ENCODE measurements at regions not wholly inside any gene's neighbourhood (a gene's known extent, or its start where the extent isn't known, plus 50 kb on each side); places are given as distances from the start of the nearest gene placed in this dataset.

DNA sequence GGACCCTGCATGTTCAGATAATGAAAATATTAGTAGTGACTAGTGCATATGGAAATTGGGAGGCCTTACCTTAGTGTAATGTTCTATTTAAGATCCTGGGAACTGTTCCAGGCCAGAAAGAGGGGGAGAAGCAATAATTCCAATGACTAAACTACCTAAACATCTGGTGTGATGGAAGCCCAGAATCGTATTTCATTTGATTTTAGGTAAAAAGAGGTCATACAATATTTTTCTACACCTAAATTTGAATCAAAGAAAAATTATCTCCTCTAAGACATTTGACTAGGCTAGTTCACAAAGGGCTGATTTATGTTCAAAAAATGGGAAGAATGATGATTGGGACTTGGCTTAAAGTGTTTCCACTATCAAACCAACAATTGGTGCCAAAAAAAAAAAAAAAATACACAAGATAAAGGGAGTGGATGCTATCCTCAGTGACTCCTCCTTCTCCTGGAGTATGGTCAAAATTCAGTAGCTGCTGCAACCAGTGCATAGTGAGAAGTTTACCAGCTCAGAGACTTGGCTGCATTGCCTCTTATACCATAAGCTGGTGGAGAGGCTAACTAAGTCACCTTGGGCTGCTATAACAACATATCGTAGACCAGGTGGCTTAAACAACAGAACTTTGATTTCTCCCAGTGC lies 1038.3 kb upstream of the ACVR2A start:
- H3K27ac Mint-ChIP-seq = peak overlapping the region in 2 of 3 experiments; percentile 43 to 58
- H3K4me3 Mint-ChIP-seq = no peak overlapping the region
- H3K9me3 Mint-ChIP-seq = peaks cover 17% of the 10 kb centered on the region
- TF ChIP-seq, protein P1, sequence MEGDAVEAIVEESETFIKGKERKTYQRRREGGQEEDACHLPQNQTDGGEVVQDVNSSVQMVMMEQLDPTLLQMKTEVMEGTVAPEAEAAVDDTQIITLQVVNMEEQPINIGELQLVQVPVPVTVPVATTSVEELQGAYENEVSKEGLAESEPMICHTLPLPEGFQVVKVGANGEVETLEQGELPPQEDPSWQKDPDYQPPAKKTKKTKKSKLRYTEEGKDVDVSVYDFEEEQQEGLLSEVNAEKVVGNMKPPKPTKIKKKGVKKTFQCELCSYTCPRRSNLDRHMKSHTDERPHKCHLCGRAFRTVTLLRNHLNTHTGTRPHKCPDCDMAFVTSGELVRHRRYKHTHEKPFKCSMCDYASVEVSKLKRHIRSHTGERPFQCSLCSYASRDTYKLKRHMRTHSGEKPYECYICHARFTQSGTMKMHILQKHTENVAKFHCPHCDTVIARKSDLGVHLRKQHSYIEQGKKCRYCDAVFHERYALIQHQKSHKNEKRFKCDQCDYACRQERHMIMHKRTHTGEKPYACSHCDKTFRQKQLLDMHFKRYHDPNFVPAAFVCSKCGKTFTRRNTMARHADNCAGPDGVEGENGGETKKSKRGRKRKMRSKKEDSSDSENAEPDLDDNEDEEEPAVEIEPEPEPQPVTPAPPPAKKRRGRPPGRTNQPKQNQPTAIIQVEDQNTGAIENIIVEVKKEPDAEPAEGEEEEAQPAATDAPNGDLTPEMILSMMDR (IDR thresholded peaks at IDR 0.05; ENCODE audit: unreplicated experiment in 3 of 3) = no peak
- H3K4me1 Mint-ChIP-seq = peaks cover 22% of the 10 kb centered on the region
- H3K27me3 Mint-ChIP-seq (ENCODE audit: low read depth) = peaks cover 3% of the 10 kb centered on the region
- no peaks in the 10 kb centered on the region for H3K36me3 Mint-ChIP-seq (ENCODE audit: low read depth)

- H3K27ac Mint-ChIP-seq = no peak overlapping the region
- H3K27me3 Mint-ChIP-seq (ENCODE audit: low read depth) = peaks cover 3% of the 10 kb centered on the region
- peaks cover 22% of the 10 kb centered on the region for H3K4me1 Mint-ChIP-seq
- TF ChIP-seq, protein P1 (IDR thresholded peaks at IDR 0.05; ENCODE audit: unreplicated experiment in 3 of 3) = no peak
- H3K36me3 Mint-ChIP-seq (ENCODE audit: low read depth) = no peaks in the 10 kb centered on the region
- H3K9me3 Mint-ChIP-seq = peaks cover 6% of the 10 kb centered on the region
- H3K4me3 Mint-ChIP-seq = no peak overlapping the region
Observed at GRCh38 chr2:146804288-146804687, 1040.5 kb upstream of the ACVR2A start.

DNA sequence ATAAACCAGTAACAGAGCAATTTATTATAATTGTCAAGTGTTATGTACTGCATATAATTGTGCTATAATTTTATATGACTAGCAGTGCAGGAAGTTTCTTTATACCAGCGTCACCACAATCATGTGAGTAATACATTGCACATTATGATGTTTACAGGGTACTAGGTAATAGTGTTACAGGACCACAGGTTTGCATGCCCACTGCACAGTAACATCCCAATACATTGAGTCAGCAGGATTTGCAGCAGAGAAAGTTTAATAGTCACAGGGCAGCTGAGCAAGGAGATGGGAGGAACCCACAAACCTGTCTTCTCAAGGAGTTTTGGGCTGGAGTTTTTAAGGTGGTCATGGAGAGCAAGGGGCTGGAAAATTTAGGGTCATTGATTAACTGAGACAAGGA lies 1042.9 kb upstream of the ACVR2A start:
- TF ChIP-seq, protein P1 (IDR thresholded peaks at IDR 0.05; ENCODE audit: unreplicated experiment in 3 of 3) = no peak
- Mint-ChIP-seq H3K27ac (no peak overlapping the region), H3K4me1 (peaks cover 22% of the 10 kb centered on the region)

DNA sequence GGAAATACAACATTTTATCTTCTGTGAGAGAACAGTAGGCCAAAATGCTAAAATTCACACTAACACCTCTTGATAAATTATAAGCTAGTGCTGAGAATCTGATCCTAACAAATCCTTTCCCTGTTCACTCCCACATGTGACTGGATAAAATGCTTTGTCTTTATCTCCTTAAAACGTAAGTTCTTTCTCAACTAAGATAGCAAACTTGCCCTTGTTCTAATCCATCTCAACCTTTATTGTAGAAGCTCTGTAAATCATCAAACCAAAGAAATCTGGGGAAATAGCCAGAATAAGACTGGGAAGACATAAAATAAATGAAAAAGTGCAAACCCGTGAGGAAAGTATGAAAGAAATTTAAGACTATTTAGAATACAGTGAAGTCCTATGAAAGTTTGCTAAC lies 1058.4 kb upstream of the ACVR2A start:
- H3K27ac Mint-ChIP-seq = no peak overlapping the region
- peaks cover 4% of the 10 kb centered on the region for H3K36me3 Mint-ChIP-seq (ENCODE audit: low read depth)
- H3K4me1 Mint-ChIP-seq = peaks cover 9% of the 10 kb centered on the region
- TF ChIP-seq, protein P1 (IDR thresholded peaks at IDR 0.05; ENCODE audit: unreplicated experiment in 3 of 3) = no peak
- H3K27me3 Mint-ChIP-seq (ENCODE audit: low read depth) = peaks cover 3% of the 10 kb centered on the region
- H3K4me3 Mint-ChIP-seq = no peak overlapping the region
- H3K9me3 Mint-ChIP-seq = peaks cover 26% of the 10 kb centered on the region

More for the DNA sequence above, 1042.9 kb upstream of the ACVR2A start:
- peaks cover 3% of the 10 kb centered on the region for H3K27me3 Mint-ChIP-seq (ENCODE audit: low read depth)
- peaks cover 3% of the 10 kb centered on the region for H3K9me3 Mint-ChIP-seq
- no peaks in the 10 kb centered on the region for H3K36me3 Mint-ChIP-seq (ENCODE audit: low read depth)
- H3K4me3 Mint-ChIP-seq = no peak overlapping the region

- no peak overlapping the region for H3K4me3 Mint-ChIP-seq
- H3K36me3 Mint-ChIP-seq (ENCODE audit: low read depth) = peaks cover 4% of the 10 kb centered on the region
- H3K27ac Mint-ChIP-seq = no peak overlapping the region
- peaks cover 9% of the 10 kb centered on the region for H3K4me1 Mint-ChIP-seq
- peaks cover 3% of the 10 kb centered on the region for H3K27me3 Mint-ChIP-seq (ENCODE audit: low read depth)
- H3K9me3 Mint-ChIP-seq = peaks cover 21% of the 10 kb centered on the region
- TF ChIP-seq, protein P1 (IDR thresholded peaks at IDR 0.05; ENCODE audit: unreplicated experiment in 3 of 3) = no peak
Observed at GRCh38 chr2:146785101-146785500, 1059.7 kb upstream of the ACVR2A start.

DNA sequence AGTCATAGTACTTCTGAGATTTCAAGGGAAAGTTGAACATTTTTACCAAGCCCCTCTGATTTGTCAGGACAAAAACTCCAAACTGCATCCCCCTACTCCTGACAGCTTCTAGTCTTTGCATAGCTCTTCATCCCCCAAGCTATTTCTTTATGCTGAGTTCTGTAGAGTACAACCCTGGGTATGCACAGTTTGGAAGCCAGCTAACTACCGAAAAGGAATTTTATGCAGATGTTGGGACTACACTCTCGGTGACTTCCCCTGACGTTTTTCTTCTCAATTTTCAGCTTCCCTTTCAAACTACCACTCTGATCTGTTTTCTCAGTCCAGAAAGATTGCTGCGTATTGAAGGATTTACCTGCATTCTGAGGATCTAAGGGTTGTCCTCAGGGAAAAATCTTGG lies 1060.2 kb upstream of the ACVR2A start:
- TF ChIP-seq, protein P1 (IDR thresholded peaks at IDR 0.05; ENCODE audit: unreplicated experiment in 3 of 3) = no peak
- H3K4me3 Mint-ChIP-seq = no peak overlapping the region
- H3K4me1 Mint-ChIP-seq = peaks cover 9% of the 10 kb centered on the region
- H3K36me3 Mint-ChIP-seq (ENCODE audit: low read depth) = peaks cover 4% of the 10 kb centered on the region
- H3K27ac Mint-ChIP-seq = peak overlapping the region in 1 of 3 experiments; percentile 25
- peaks cover 3% of the 10 kb centered on the region for H3K27me3 Mint-ChIP-seq (ENCODE audit: low read depth)
- peaks cover 16% of the 10 kb centered on the region for H3K9me3 Mint-ChIP-seq
